Iris pigment epithelial cell (primary cell): ENCODE measurements at regions not wholly inside any gene's neighbourhood (a gene's known extent, or its start where the extent isn't known, plus 50 kb on each side); places are given as distances from the start of the nearest gene placed in this dataset.
"Not testable (repeated sequence)": the region's sequence is repeated elsewhere in the genome, so short reads cannot be mapped to it uniquely, and the experiment has no call there.

ENCODE experiments used
- DNase-seq: peaks from one replicate; pipeline ENCODE4 v3.0.0-alpha.2; 2011; ENCODE audit warnings: low read depth

- peak; percentile 3 for DNase-seq
These were observed 406.6 kb downstream of the NYAP2 start for GRCh38 chr2:225806105-225806504.

GRCh38 chr2:225802076-225802475 is 402.6 kb downstream of the NYAP2 start:
- not testable (repeated sequence) for DNase-seq

GRCh38 chr2:225797394-225797793 is 397.9 kb downstream of the NYAP2 start:
- no peak for DNase-seq

- no peak for DNase-seq
These were observed 395.3 kb downstream of the NYAP2 start for GRCh38 chr2:225794652-225795400.

- DNase-seq = no peak
These were observed 394.4 kb downstream of the NYAP2 start for GRCh38 chr2:225793736-225794550.

- no peak for DNase-seq
These were observed 389.1 kb downstream of the NYAP2 start for GRCh38 chr2:225788571-225789094.

GRCh38 chr2:225787497-225787896 is 388.0 kb downstream of the NYAP2 start:
- no peak for DNase-seq

- DNase-seq = no peak
These were observed 382.5 kb downstream of the NYAP2 start for GRCh38 chr2:225781991-225782390.

- DNase-seq = no peak
These were observed 381.6 kb downstream of the NYAP2 start for GRCh38 chr2:225781145-225781544.

GRCh38 chr2:225779829-225780228 is 380.3 kb downstream of the NYAP2 start:
- DNase-seq = no peak

GRCh38 chr2:225773148-225773547 is 373.6 kb downstream of the NYAP2 start:
- no peak for DNase-seq

- DNase-seq = no peak
These were observed 372.2 kb downstream of the NYAP2 start for GRCh38 chr2:225771701-225772100.

GRCh38 chr2:225768741-225769140 is 369.2 kb downstream of the NYAP2 start:
- DNase-seq = no peak

GRCh38 chr2:225766431-225766830 is 366.9 kb downstream of the NYAP2 start:
- peak; percentile 55 for DNase-seq

GRCh38 chr2:225765820-225766219 is 366.3 kb downstream of the NYAP2 start:
- DNase-seq = peak; percentile 17

- DNase-seq = peak; percentile 65
These were observed 364.8 kb downstream of the NYAP2 start for GRCh38 chr2:225764346-225764745.

GRCh38 chr2:225763711-225764110 is 364.2 kb downstream of the NYAP2 start:
- no peak for DNase-seq

GRCh38 chr2:225761396-225761795 is 361.9 kb downstream of the NYAP2 start:
- DNase-seq = no peak

GRCh38 chr2:225757248-225757647 is 357.7 kb downstream of the NYAP2 start:
- DNase-seq = no peak

GRCh38 chr2:225756198-225756597 is 356.7 kb downstream of the NYAP2 start:
- DNase-seq = peak; percentile 16

- no peak for DNase-seq
These were observed 349.1 kb downstream of the NYAP2 start for GRCh38 chr2:225748609-225749008.

GRCh38 chr2:225743996-225744395 is 344.5 kb downstream of the NYAP2 start:
- DNase-seq = not testable (repeated sequence)

GRCh38 chr2:225742487-225742886 is 343.0 kb downstream of the NYAP2 start:
- DNase-seq = no peak
